Esophagus muscularis mucosa (tissue), 3 donors: ENCODE measurements at regions not wholly inside any gene's neighbourhood (a gene's known extent, or its start where the extent isn't known, plus 50 kb on each side); places are given as distances from the start of the nearest gene placed in this dataset.

ENCODE experiments used
- CTCF ChIP-seq, 3 experiments: fragments of 200-600 bp in 2 of 3; fragments of 450-650 bp in 1 of 3; sonication (generic) in 2 of 3; IDR thresholded peaks; one replicate each; pipeline ENCODE4 v1.5.1; 2017 to 2019; ENCODE audit warnings: antibody characterized with exemption in 3 of 3, mild to moderate bottlenecking in 2 of 3, moderate library complexity in 1 of 3
- POLR2A ChIP-seq: fragments of 450-650 bp; IDR thresholded peaks from one replicate; pipeline ENCODE4 v1.6.1; 2017; ENCODE audit warnings: antibody characterized with exemption, moderate library complexity, mild to moderate bottlenecking, low read depth
- POLR2AphosphoS5 ChIP-seq, 2 donors: sonication (generic); formaldehyde crosslinking; IDR thresholded peaks; one replicate each; pipeline ENCODE4 v1.6.1; 2017; ENCODE audit warnings: antibody characterized with exemption in 2 of 2

- TF ChIP-seq CTCF (IDR thresholded peaks at IDR 0.05), result no peak
- TF ChIP-seq POLR2A, result no peak
- TF ChIP-seq POLR2AphosphoS5 (IDR thresholded peaks at IDR 0.05), result no peak
Observed at GRCh38 chr12:3931776-3932175, 58.6 kb upstream of the PARP11 start.
